ENCODE measurements at regions not wholly inside any gene's neighbourhood (a gene's known extent, or its start where the extent isn't known, plus 50 kb on each side); places are given as distances from the start of the nearest gene placed in this dataset.

DNA sequence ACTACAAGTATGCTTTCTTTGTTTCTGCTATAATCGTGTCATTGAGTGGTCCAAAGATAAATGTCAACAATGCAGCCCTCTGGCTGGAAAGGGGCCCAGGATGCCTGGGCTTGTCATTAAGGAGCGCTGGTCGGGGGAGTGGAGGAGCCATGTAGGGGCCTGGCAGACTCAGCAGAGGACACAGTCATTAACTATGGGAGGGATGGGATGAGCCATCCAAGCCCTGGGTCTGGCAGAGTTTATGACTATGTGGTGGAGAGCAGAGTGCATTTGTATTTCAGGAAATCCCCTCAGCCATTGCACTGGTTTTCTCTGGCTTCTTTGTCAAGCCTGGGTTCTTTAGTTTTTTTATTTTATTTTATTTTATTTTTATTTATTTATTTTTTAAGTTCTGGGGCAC, 243.1 kb downstream of the C12orf75 start:
- peaks cover 5% of the 10 kb centered on the region for H3K4me1 Mint-ChIP-seq
- no peak for DNase-seq
- H3K27me3 Mint-ChIP-seq, result peaks cover 5% of the 10 kb centered on the region
- no peak overlapping the region for H3K4me3 Mint-ChIP-seq
- H3K9me3 Mint-ChIP-seq, result no peaks in the 10 kb centered on the region
- ChIA-PET CTCF (no interaction called here), POLR2A (no interaction called here)
- no peak overlapping the region for H3K27ac Mint-ChIP-seq
- H3K36me3 Mint-ChIP-seq (ENCODE audit: low read depth), result no peaks in the 10 kb centered on the region

DNA sequence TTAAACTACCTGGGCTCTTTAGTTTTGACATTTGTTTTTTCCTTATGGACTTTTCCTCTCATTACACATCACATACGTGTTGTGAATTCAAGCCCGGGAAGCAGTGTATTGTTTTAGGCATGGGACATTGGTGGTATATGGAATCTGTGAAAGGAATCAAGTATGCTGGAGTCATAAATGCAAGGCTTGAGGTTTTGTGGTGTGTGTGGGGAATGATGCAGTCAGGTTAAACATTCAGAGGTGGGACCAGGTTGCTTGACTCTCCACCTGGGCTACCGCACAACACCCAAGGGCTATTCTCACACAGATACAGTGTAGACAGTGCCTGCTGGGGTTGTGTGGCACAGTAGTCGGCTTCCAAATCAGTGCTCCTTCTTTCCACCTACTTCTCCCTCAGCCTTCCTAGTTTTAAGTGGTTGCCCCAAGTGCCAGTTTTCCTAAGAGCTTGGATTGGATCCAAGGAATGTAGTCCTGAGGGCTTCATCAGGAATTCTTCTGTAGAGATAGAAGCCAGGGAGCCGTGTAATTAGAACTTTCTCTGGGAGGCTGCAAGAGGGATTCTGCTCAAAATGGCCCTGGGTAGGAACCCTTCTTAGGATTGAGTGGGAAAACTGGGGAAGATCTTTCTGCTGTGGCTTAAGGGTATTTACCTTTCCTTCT, 243.7 kb downstream of the C12orf75 start:
- H3K27me3 Mint-ChIP-seq, result peaks cover 5% of the 10 kb centered on the region
- ChIA-PET CTCF (interaction anchor here (0.6 kb wide), 1 partner anchor 330 kb away, joined by 3 read pairs; no protein-coding TSS in a partner anchor), POLR2A (no interaction called here)
- no peaks in the 10 kb centered on the region for H3K9me3 Mint-ChIP-seq
- H3K4me3 Mint-ChIP-seq, result no peak overlapping the region
- no peak overlapping the region for H3K27ac Mint-ChIP-seq
- H3K4me1 Mint-ChIP-seq, result peaks cover 5% of the 10 kb centered on the region
- DNase-seq, result no peak
- H3K36me3 Mint-ChIP-seq (ENCODE audit: low read depth), result no peaks in the 10 kb centered on the region

DNA sequence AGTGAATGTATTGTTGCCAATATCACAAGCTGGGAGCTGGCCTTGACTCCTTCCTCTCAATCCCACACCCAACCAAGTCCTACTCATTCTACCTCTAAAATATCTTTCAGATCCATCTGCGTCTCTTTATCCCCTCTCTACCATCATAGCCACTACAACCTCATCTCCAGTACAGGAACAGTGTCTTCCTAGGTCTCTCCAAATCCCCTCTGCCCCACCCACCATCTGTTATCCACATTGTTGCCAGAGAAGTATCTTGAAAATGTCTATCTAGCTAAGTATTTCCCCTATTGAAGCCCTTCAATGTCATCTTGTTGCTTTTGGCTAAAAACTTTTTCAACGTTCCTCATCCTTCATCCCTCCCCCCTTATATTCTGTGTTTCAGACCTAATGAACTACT, 244.7 kb downstream of the C12orf75 start:
- no peaks in the 10 kb centered on the region for H3K36me3 Mint-ChIP-seq (ENCODE audit: low read depth)
- ChIA-PET CTCF (no interaction called here), POLR2A (no interaction called here)
- H3K27ac Mint-ChIP-seq, result no peak overlapping the region
- peaks cover 5% of the 10 kb centered on the region for H3K27me3 Mint-ChIP-seq
- H3K9me3 Mint-ChIP-seq, result no peaks in the 10 kb centered on the region
- DNase-seq, result no peak
- H3K4me1 Mint-ChIP-seq, result peaks cover under 1% of the 10 kb centered on the region
- H3K4me3 Mint-ChIP-seq, result no peak overlapping the region

DNA sequence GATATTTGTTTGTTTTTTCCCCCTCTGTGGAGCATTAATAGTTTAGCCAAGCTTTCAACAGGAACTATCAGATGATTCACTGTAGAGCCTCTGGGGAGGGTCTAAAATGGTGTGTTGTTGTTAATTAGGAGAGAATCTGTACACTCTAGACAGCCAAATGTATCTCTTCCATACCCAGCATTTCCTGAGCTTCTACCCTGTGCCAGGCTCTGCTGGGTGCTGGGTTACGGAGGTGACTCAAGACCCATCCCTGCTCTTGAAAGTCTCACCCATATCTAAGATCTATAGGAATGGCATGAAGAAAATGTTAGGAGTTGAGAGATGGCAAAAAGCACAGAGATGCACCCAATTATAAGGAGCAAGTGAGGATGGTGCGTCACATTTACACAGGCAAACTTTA, 245.8 kb downstream of the C12orf75 start:
- no peaks in the 10 kb centered on the region for H3K36me3 Mint-ChIP-seq (ENCODE audit: low read depth)

DNA sequence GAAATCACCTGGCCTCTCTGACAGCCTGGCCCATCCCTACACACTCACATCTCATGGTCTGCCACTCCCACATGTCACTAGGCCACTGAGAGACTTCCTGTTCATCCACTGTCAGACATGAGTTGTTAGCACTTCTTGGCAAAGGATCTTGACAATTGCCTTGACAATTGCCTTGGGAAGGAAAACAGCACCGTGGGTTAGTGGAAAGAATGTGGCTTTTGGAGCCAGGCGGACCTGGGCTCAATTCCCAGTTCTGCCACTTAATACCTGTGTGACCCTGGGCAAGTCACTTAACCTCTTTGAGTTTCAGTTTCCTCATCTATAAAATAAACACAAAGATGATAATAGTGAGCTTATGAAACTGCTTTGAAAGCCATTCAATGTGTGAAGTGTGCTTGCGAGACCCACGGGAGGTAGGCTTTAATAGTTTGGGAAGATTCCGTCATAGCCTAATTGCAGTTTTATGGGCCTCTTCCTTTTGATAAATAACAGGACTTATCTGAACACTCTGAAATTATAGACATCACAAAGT, 250.4 kb downstream of the C12orf75 start:
- no peaks in the 10 kb centered on the region for H3K9me3 Mint-ChIP-seq
- no peaks in the 10 kb centered on the region for H3K27me3 Mint-ChIP-seq

More for the DNA sequence above, 245.8 kb downstream of the C12orf75 start:
- no peak for DNase-seq
- H3K27me3 Mint-ChIP-seq, result peaks cover 5% of the 10 kb centered on the region
- H3K9me3 Mint-ChIP-seq, result no peaks in the 10 kb centered on the region
- ChIA-PET POLR2A (no interaction called here), CTCF (no interaction called here)
- no peaks in the 10 kb centered on the region for H3K4me1 Mint-ChIP-seq
- no peak overlapping the region for H3K4me3 Mint-ChIP-seq
- no peak overlapping the region for H3K27ac Mint-ChIP-seq

DNA sequence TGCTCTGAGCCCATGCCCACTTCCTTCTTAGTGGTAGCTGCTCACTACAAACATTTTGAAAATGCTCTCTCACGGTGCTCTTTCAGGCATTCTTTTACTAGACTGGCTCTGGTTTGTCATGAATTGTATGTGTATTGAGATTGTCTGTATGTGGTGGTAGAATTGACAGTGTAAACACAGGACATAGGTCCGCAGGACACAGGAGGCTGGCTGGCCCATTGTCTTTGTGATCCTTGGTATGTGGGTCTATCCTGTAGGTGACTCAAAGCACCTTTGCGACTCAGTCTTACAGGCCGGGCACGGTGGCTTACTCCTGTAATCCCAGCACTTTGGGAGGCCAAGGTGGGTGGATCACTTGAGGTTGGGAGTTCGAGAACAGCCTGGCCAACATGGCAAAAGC, 250.9 kb downstream of the C12orf75 start:
- H3K9me3 Mint-ChIP-seq, result no peaks in the 10 kb centered on the region
- H3K36me3 Mint-ChIP-seq (ENCODE audit: low read depth), result no peaks in the 10 kb centered on the region
- no peak overlapping the region for H3K4me3 Mint-ChIP-seq
- POLR2A ChIA-PET, result no interaction called here
- CTCF ChIA-PET, result no interaction called here
- H3K27me3 Mint-ChIP-seq, result peaks cover 3% of the 10 kb centered on the region
- no peak for DNase-seq
- H3K27ac Mint-ChIP-seq, result no peak overlapping the region
- no peaks in the 10 kb centered on the region for H3K4me1 Mint-ChIP-seq

More for the DNA sequence above, 250.4 kb downstream of the C12orf75 start:
- no peaks in the 10 kb centered on the region for H3K4me1 Mint-ChIP-seq
- no peak overlapping the region for H3K4me3 Mint-ChIP-seq
- ChIA-PET CTCF (no interaction called here), POLR2A (no interaction called here)
- no peak overlapping the region for H3K27ac Mint-ChIP-seq
- DNase-seq, result no peak
- no peaks in the 10 kb centered on the region for H3K36me3 Mint-ChIP-seq (ENCODE audit: low read depth)

DNA sequence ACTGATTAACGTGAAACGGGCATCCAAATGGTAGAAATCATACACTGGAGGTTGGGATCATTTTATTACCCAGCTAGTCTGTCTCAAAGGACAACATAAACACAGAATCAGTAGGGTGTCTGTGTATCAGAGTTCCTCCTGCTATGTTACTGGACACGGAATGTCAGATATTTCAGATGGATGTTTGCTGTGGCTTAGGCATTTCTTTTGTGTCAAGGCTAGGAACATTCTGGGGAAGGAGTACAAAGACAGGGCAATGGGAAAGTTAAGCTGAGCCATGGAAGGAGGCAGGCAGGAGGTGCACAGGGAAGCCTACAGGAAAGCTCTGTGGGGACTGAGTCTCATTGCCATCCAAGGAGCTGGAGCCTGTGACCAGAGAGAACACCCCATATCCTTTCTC, 254.6 kb downstream of the C12orf75 start:
- no peaks in the 10 kb centered on the region for H3K36me3 Mint-ChIP-seq (ENCODE audit: low read depth)
- H3K4me3 Mint-ChIP-seq, result no peak overlapping the region
- DNase-seq, result no peak
- POLR2A ChIA-PET, result no interaction called here
- H3K27ac Mint-ChIP-seq, result no peak overlapping the region
- no peaks in the 10 kb centered on the region for H3K4me1 Mint-ChIP-seq
- peaks cover 3% of the 10 kb centered on the region for H3K27me3 Mint-ChIP-seq
- no peaks in the 10 kb centered on the region for H3K9me3 Mint-ChIP-seq
- CTCF ChIA-PET, result no interaction called here

DNA sequence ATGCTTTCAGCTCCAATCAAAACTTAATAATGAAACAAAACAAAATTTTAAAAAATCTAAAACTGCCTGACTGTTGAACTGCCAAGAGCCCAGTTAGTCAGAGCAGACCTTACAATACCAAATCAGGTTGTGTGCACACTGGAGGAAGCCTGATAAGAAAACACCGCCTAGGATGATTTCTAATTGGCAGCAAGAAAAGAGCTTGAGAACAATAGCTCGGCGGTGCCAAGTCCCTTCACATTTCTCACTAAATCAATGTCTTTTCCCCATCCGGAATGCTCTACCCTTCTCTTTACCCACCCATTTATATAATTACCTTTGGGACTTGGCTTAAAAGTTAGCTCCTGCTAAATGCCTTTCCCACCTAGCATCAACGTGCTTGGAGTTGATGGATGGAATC, 256.7 kb downstream of the C12orf75 start:
- peaks cover 3% of the 10 kb centered on the region for H3K27me3 Mint-ChIP-seq
- CTCF ChIA-PET, result no interaction called here
- H3K27ac Mint-ChIP-seq, result no peak overlapping the region

DNA sequence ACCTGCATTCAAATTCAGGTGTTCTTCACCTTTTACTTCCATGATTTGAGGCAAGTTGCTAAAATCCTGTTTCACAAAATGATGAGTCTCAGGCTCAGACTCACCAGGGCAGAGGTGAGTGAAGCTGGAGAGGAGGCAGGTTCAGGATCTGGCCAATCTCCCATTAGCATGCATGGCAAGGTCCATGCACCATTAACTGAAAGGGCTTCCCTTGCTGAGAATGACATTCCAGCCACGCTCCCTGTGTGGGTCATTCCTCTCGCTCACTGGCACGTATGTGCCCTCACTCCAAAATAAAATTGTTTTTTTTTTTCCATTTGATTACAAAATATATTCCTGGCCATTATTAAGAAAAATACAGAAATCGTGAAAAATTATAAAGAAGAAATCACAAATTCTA, 257.6 kb downstream of the C12orf75 start:
- Mint-ChIP-seq H3K36me3 (ENCODE audit: low read depth) (no peaks in the 10 kb centered on the region), H3K27me3 (peaks cover 5% of the 10 kb centered on the region), H3K4me1 (no peaks in the 10 kb centered on the region), H3K4me3 (no peak overlapping the region), H3K9me3 (no peaks in the 10 kb centered on the region), H3K27ac (no peak overlapping the region)
- no peak for DNase-seq
- ChIA-PET CTCF (no interaction called here), POLR2A (no interaction called here)

More for the DNA sequence above, 256.7 kb downstream of the C12orf75 start:
- no peaks in the 10 kb centered on the region for H3K36me3 Mint-ChIP-seq (ENCODE audit: low read depth)
- POLR2A ChIA-PET, result no interaction called here
- no peak overlapping the region for H3K4me3 Mint-ChIP-seq
- no peaks in the 10 kb centered on the region for H3K9me3 Mint-ChIP-seq
- H3K4me1 Mint-ChIP-seq, result no peaks in the 10 kb centered on the region
- DNase-seq, result no peak

DNA sequence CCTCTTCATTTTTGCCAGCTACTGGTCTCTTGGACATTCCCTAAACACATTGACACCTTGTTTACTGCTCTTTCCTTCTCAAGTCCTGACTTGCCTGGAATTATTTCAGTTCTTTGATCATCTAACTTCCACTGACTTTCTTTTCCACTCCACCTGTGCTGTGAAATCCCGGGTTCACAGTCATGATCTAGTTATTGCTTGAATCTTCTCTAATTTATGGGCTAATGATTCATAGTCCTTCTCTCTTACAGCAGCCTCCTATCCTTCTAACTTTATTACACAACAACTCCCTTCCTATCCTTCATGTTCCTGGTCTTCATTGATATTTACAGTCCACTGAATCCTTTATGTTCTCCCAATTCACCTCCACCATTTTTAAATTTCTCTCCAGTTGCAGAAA, 260.1 kb downstream of the C12orf75 start:
- CTCF ChIA-PET, result no interaction called here
- DNase-seq, result no peak
- peaks cover 7% of the 10 kb centered on the region for H3K27me3 Mint-ChIP-seq
- no peaks in the 10 kb centered on the region for H3K4me1 Mint-ChIP-seq
- H3K4me3 Mint-ChIP-seq, result no peak overlapping the region
- no peaks in the 10 kb centered on the region for H3K36me3 Mint-ChIP-seq (ENCODE audit: low read depth)
- H3K27ac Mint-ChIP-seq, result no peak overlapping the region
- POLR2A ChIA-PET, result no interaction called here
- H3K9me3 Mint-ChIP-seq, result no peaks in the 10 kb centered on the region

DNA sequence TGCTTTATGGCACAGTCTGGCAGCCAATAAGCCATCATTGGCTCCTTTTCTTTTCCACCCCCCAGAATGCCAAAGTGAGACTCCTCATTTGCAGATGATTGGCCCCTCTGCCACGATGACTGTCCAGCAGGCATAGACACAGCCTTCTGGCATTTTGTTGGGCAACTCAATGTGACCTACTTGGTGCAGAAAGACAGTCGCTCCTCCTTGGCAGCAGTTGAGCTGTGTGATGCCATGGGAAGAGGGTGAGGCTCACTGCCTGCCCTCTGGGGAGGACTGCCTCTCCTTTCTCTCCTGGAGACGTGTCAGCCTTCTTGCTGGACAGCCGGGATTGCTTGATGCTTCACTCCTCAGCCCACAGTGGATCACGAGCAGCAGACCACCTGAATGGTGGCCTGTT, 264.9 kb downstream of the C12orf75 start:
- no peak overlapping the region for H3K27ac Mint-ChIP-seq
- no peaks in the 10 kb centered on the region for H3K36me3 Mint-ChIP-seq (ENCODE audit: low read depth)
- no peak for DNase-seq
- H3K4me1 Mint-ChIP-seq, result no peaks in the 10 kb centered on the region
- ChIA-PET CTCF (interaction anchor here (1.1 kb wide), 1 partner anchor 17 kb away, joined by 3 read pairs; no protein-coding TSS in a partner anchor), POLR2A (no interaction called here)
- no peak overlapping the region for H3K4me3 Mint-ChIP-seq
- H3K27me3 Mint-ChIP-seq, result peaks cover 4% of the 10 kb centered on the region
- no peaks in the 10 kb centered on the region for H3K9me3 Mint-ChIP-seq

DNA sequence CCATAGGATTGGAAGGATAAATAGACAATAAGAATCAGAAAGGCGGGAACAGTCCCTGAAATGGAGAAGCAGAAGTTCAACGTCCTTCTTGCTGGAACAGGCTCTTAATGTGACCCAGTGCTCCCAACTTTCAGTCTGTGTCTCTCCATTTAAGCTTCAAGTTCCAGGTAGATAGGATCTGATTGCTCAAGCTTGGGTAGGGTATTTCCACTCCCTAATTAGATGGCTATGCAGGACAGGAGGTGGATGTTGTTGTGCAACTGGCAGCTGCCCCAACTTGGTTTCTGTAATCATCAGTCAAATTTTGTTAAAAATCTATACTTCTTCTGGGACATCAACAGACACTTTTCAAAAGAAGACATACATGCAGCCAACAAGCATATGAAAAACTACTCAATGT, 266.2 kb downstream of the C12orf75 start:
- ChIA-PET CTCF (interaction anchor here (1.1 kb wide), 1 partner anchor 14 kb away, joined by 3 read pairs; no protein-coding TSS in a partner anchor), POLR2A (no interaction called here)
- no peak for DNase-seq
- Mint-ChIP-seq H3K4me3 (no peak overlapping the region), H3K27me3 (peaks cover 4% of the 10 kb centered on the region), H3K4me1 (no peaks in the 10 kb centered on the region), H3K27ac (no peak overlapping the region), H3K36me3 (ENCODE audit: low read depth) (no peaks in the 10 kb centered on the region), H3K9me3 (no peaks in the 10 kb centered on the region)

DNA sequence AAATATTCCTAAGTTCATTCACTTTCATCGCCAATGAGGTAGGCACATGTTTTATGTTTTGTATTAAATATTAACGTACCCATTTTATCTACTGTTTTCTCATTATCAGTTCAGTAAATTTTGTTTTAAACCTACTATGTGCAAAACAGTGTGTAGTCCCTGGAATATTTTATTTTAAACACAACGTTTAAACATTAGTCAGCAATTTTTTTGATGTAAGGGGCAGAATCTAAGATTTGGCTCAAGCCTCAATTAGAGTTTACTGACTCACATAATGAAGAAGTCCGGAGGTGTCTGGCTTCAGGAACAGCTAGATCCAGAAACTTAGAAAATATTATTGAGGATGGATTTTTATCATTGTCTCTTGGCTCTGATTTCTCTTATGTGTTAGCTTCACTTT, 267.5 kb downstream of the C12orf75 start:
- DNase-seq, result no peak
- ChIA-PET POLR2A (no interaction called here), CTCF (no interaction called here)
- Mint-ChIP-seq H3K4me1 (no peaks in the 10 kb centered on the region), H3K27me3 (peaks cover 3% of the 10 kb centered on the region), H3K9me3 (no peaks in the 10 kb centered on the region), H3K36me3 (ENCODE audit: low read depth) (no peaks in the 10 kb centered on the region), H3K4me3 (no peak overlapping the region), H3K27ac (no peak overlapping the region)

DNA sequence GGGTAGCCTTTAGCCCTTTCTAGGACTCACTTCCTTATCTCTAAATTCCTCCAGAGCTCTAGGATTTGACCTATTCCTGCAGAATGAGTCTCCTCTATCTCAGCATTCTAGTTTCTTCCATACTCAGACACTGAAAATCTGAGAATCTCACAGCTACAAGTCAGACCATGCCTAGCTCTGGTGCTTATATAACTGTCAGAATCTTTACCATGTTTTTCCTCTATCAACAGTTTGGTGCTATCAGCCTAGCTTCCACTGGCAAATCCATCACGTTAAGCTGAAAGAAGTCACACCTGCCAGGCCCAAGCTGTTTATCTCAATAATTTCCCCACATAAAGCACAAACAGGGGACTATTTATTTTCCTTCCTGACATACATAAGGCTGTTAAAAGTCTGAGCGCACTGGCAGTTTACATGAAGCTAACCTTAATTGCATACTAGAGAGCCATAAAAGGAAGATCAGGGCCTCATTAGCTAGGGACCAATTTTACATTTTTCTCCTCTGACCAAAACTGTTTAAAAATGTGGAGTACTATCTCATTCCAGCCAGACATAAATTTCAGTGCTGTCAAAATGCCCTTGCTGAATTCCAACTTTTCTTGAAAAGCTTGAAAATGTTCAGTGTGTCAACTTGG, 270.5 kb downstream of the C12orf75 start:
- ChIA-PET POLR2A (no interaction called here), CTCF (no interaction called here)
- peaks cover 2% of the 10 kb centered on the region for H3K27me3 Mint-ChIP-seq
- DNase-seq, result no peak
- no peak overlapping the region for H3K4me3 Mint-ChIP-seq
- H3K9me3 Mint-ChIP-seq, result no peaks in the 10 kb centered on the region
- H3K27ac Mint-ChIP-seq, result no peak overlapping the region
- no peaks in the 10 kb centered on the region for H3K36me3 Mint-ChIP-seq (ENCODE audit: low read depth)
- no peaks in the 10 kb centered on the region for H3K4me1 Mint-ChIP-seq
